Trophoblast cell (in vitro differentiated cells and primary cell): ENCODE measurements at regions not wholly inside any gene's neighbourhood (a gene's known extent, or its start where the extent isn't known, plus 50 kb on each side); places are given as distances from the start of the nearest gene placed in this dataset.

ENCODE experiments used
- DNase-seq, 2 donors: peaks; one replicate each; pipeline ENCODE4 v3.0.0-alpha.2; 2016
- H2AFZ ChIP-seq: 2 replicates; pipeline ENCODE4 v1.6.1; 2013; ENCODE audit warnings: low read length, moderate library complexity, mild to moderate bottlenecking; ENCODE audit not compliant: insufficient read depth, poor library complexity
- H2AK5ac ChIP-seq: 2 replicates; pipeline ENCODE4 v1.6.1; 2013; ENCODE audit warnings: mild to moderate bottlenecking, low read length
- H2BK120ac ChIP-seq: 2 replicates; pipeline ENCODE4 v1.6.1; 2013; ENCODE audit warnings: low read length, mild to moderate bottlenecking, moderate library complexity; ENCODE audit not compliant: insufficient read depth, poor library complexity
- H2BK12ac ChIP-seq: 2 replicates; pipeline ENCODE4 v1.6.1; 2013; ENCODE audit warnings: mild to moderate bottlenecking, low read length, moderate library complexity
- H2BK5ac ChIP-seq: 2 replicates; pipeline ENCODE4 v1.6.1; 2013; ENCODE audit warnings: low read length, low read depth, moderate library complexity, mild to moderate bottlenecking; ENCODE audit not compliant: poor library complexity
- H3K14ac ChIP-seq: 2 replicates; pipeline ENCODE4 v1.6.1; 2013; ENCODE audit warnings: mild to moderate bottlenecking, low read length
- H3K18ac ChIP-seq: 2 replicates; pipeline ENCODE4 v1.6.1; 2013; ENCODE audit warnings: mild to moderate bottlenecking, low read length
- H3K23ac ChIP-seq: 2 replicates; pipeline ENCODE4 v1.6.1; 2013; ENCODE audit warnings: low read length
- H3K27ac ChIP-seq: 2 replicates; pipeline ENCODE4 v1.5.1; 2013; ENCODE audit warnings: low read depth, mild to moderate bottlenecking, inconsistent platforms, low read length, moderate library complexity
- H3K27me3 ChIP-seq: 2 replicates; pipeline ENCODE4 v1.6.1; 2013; ENCODE audit warnings: inconsistent platforms, mild to moderate bottlenecking, low read length, moderate library complexity; ENCODE audit not compliant: insufficient read depth
- H3K36me3 ChIP-seq, 2 experiments: 1 replicate in 1 of 2; 2 replicates in 1 of 2; pipeline ENCODE4 v1.6.1; 2013; ENCODE audit warnings: low read length in 2 of 2, mild to moderate bottlenecking in 2 of 2, moderate library complexity in 1 of 2; ENCODE audit not compliant: insufficient read depth in 2 of 2, control insufficient read depth in 1 of 2
- H3K4ac ChIP-seq: 2 replicates; pipeline ENCODE4 v1.6.1; 2013; ENCODE audit warnings: low read depth, mild to moderate bottlenecking, low read length, moderate library complexity
- H3K4me1 ChIP-seq, 2 experiments: 1 replicate in 1 of 2; 2 replicates in 1 of 2; pipeline ENCODE4 v1.6.1; 2013; ENCODE audit warnings: low read length in 2 of 2, mild to moderate bottlenecking in 2 of 2, moderate library complexity in 1 of 2; ENCODE audit not compliant: insufficient read depth in 2 of 2, control insufficient read depth in 1 of 2
- H3K4me2 ChIP-seq: 2 replicates; pipeline ENCODE4 v1.6.1; 2013; ENCODE audit warnings: inconsistent platforms, mild to moderate bottlenecking, low read length, moderate library complexity
- H3K4me3 ChIP-seq: 2 replicates; pipeline ENCODE4 v1.5.1; 2013; ENCODE audit warnings: mild to moderate bottlenecking, low read depth, low read length, inconsistent platforms
- H3K79me1 ChIP-seq: one replicate; pipeline ENCODE4 v1.6.1; 2013; ENCODE audit warnings: low read length
- H3K79me2 ChIP-seq: 2 replicates; pipeline ENCODE4 v1.6.1; 2013; ENCODE audit warnings: low read length, mild to moderate bottlenecking; ENCODE audit not compliant: control insufficient read depth, insufficient read depth, poor library complexity
- H3K9ac ChIP-seq: 2 replicates; pipeline ENCODE4 v1.6.1; 2013; ENCODE audit warnings: mild to moderate bottlenecking, low read length
- H3K9me3 ChIP-seq: 2 replicates; pipeline ENCODE4 v1.6.1; 2013; ENCODE audit warnings: low read depth, mild to moderate bottlenecking, control low read depth, inconsistent platforms, low read length; ENCODE audit not compliant: insufficient read depth
- H4K12ac ChIP-seq: 2 replicates; pipeline ENCODE4 v1.6.1; 2013; ENCODE audit warnings: low read depth, mild to moderate bottlenecking, low read length, moderate library complexity
- H4K8ac ChIP-seq: 2 replicates; pipeline ENCODE4 v1.6.1; 2013; ENCODE audit warnings: low read depth, mild to moderate bottlenecking, low read length, moderate library complexity
- H4K91ac ChIP-seq: one replicate; pipeline ENCODE4 v1.6.1; 2013; ENCODE audit warnings: low read depth, mild to moderate bottlenecking, low read length, moderate library complexity
- WGBS: extraction: QIAGEN DNeasy Blood & Tissue Kit; methylation state at CpG from one replicate; pipeline ENCODE4 v1.1.7; 2013; ENCODE audit warnings: missing lambda C conversion rate; ENCODE audit not compliant: insufficient read length, insufficient coverage; ENCODE audit errors: extremely low coverage; 5-methylcytosine and 5-hydroxymethylcytosine counted together

GRCh38 chr2:5150871-5151270, 541.3 kb upstream of the SOX11 start:
- Histone ChIP-seq H3K4me3 (no peak overlapping the region), H3K4ac (no peak overlapping the region), H3K4me1 (no peaks in the 10 kb centered on the region), H2BK5ac (no peak overlapping the region), H3K9me3 (no peaks in the 10 kb centered on the region), H3K23ac (no peak overlapping the region), H3K36me3 (no peaks in the 10 kb centered on the region), H2BK120ac (no peak overlapping the region), H4K12ac (no peak overlapping the region), H3K79me2 (no peaks in the 10 kb centered on the region), H4K8ac (no peak overlapping the region), H3K14ac (no peak overlapping the region), H3K27me3 (no peaks in the 10 kb centered on the region), H4K91ac (no peak overlapping the region), H3K79me1 (no peaks in the 10 kb centered on the region), H2AFZ (no peak overlapping the region), H3K18ac (no peak overlapping the region), H2BK12ac (no peak overlapping the region), H3K27ac (no peak overlapping the region), H2AK5ac (no peak overlapping the region), H3K4me2 (no peak overlapping the region), H3K9ac (no peak overlapping the region)
- DNase-seq, result no peak
- no CpG with 5 or more reads among the region's 5 CpGs for WGBS

- Histone ChIP-seq H3K4me2 (no peak overlapping the region), H2BK5ac (no peak overlapping the region), H4K91ac (no peak overlapping the region), H2AFZ (no peak overlapping the region), H4K12ac (no peak overlapping the region), H3K4me1 (no peaks in the 10 kb centered on the region), H3K9me3 (no peaks in the 10 kb centered on the region), H3K79me2 (no peaks in the 10 kb centered on the region), H3K36me3 (no peaks in the 10 kb centered on the region), H3K4me3 (no peak overlapping the region), H3K79me1 (peaks cover 2% of the 10 kb centered on the region), H3K14ac (no peak overlapping the region), H3K18ac (no peak overlapping the region), H4K8ac (no peak overlapping the region), H2AK5ac (no peak overlapping the region), H3K9ac (no peak overlapping the region), H3K23ac (no peak overlapping the region), H3K27ac (no peak overlapping the region), H3K4ac (no peak overlapping the region), H2BK12ac (no peak overlapping the region), H2BK120ac (no peak overlapping the region), H3K27me3 (no peaks in the 10 kb centered on the region)
- DNase-seq, result peak; percentile 22 to 66
- WGBS, result no CpG with 5 or more reads among the region's 3 CpGs
Observed at GRCh38 chr2:5164776-5165525, 527.2 kb upstream of the SOX11 start.

GRCh38 chr2:5172923-5173322, 519.3 kb upstream of the SOX11 start:
- Histone ChIP-seq H3K4me3 (peak overlapping the region; percentile 42), H4K12ac (no peak overlapping the region), H3K27me3 (no peaks in the 10 kb centered on the region), H2BK12ac (no peak overlapping the region), H3K79me1 (no peaks in the 10 kb centered on the region), H2BK120ac (no peak overlapping the region), H2AFZ (no peak overlapping the region), H3K36me3 (peaks cover 0 to 3% of the 10 kb centered on the region in 2 experiments), H3K18ac (no peak overlapping the region), H4K8ac (no peak overlapping the region), H3K4ac (no peak overlapping the region), H3K27ac (no peak overlapping the region), H4K91ac (no peak overlapping the region), H3K4me2 (no peak overlapping the region), H3K4me1 (no peaks in the 10 kb centered on the region), H3K23ac (peak overlapping the region; percentile 91), H2AK5ac (no peak overlapping the region), H3K9me3 (peaks cover 3% of the 10 kb centered on the region), H2BK5ac (no peak overlapping the region), H3K9ac (peak overlapping the region; percentile 39), H3K79me2 (no peaks in the 10 kb centered on the region), H3K14ac (no peak overlapping the region)
- no CpG with 5 or more reads among the region's 2 CpGs for WGBS
- DNase-seq, result no peak

- Histone ChIP-seq H3K4me1 (no peaks in the 10 kb centered on the region), H2BK5ac (no peak overlapping the region), H2AFZ (no peak overlapping the region), H3K9ac (no peak overlapping the region), H3K79me2 (no peaks in the 10 kb centered on the region), H4K91ac (no peak overlapping the region), H3K79me1 (no peaks in the 10 kb centered on the region), H3K27me3 (no peaks in the 10 kb centered on the region), H4K8ac (no peak overlapping the region), H3K23ac (no peak overlapping the region), H3K9me3 (peaks cover 3% of the 10 kb centered on the region), H3K4ac (no peak overlapping the region), H3K14ac (no peak overlapping the region), H3K36me3 (peaks cover 0 to 3% of the 10 kb centered on the region in 2 experiments), H3K27ac (no peak overlapping the region), H3K4me3 (no peak overlapping the region), H2BK120ac (no peak overlapping the region), H2AK5ac (no peak overlapping the region), H3K4me2 (no peak overlapping the region), H3K18ac (no peak overlapping the region), H4K12ac (no peak overlapping the region), H2BK12ac (no peak overlapping the region)
- WGBS, result no CpG with 5 or more reads among the region's 2 CpGs
- no peak for DNase-seq
Observed at GRCh38 chr2:5173876-5174535, 518.2 kb upstream of the SOX11 start.
